ENCODE measurements at regions not wholly inside any gene's neighbourhood (a gene's known extent, or its start where the extent isn't known, plus 50 kb on each side); places are given as distances from the start of the nearest gene placed in this dataset.

DNA sequence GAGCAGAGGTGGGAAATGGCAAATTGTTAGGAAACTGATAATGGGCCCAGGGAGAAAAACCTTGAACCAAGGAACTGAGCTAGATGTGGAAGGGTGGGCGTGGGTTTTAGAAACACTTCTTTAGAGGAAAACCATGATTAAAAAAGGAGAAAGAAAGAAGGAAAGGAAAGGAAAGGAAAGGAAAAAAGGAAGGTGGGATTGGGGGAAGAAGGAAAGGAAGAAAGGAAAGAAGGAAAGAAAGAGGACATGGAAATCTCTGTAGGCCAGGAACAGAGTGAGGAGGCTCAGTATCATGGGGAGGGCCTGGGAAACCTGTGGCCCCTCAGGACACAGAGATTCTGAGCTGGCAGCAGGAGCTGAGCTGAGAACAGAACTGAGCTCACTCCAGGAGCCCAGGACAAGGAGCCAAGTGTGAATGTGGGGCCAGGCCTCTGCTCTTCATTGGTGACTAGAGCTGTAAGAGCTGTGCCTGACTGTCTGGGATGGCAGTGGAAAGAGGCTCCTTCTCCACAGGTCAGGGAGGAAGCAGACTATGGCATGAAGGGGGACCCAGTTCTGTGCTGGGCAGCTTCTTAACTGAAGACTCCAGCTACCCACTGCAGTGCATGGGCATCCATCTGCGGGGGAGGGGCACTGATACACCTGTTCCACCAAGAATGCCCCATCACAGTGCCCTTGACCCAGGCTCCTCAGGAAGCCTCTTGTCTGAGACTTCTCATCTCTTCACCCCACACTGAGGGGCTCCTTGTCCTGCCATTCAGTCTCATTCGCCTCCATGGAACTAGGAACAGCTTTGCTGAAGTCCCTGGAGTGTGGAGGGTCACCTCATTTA, 116.1 kb upstream of the BACH2 start:
- TF ChIP-seq ZNF8 (CRISPR knock-in tag; IDR thresholded peaks at IDR 0.05) (no peak), CSDC2 (CRISPR knock-in tag; IDR thresholded peaks at IDR 0.05) (no peak), RARB (CRISPR knock-in tag; IDR thresholded peaks at IDR 0.05) (no peak), ZFP3 (CRISPR knock-in tag; IDR thresholded peaks at IDR 0.05) (no peak), CREB5 (CRISPR knock-in tag; IDR thresholded peaks at IDR 0.05; ENCODE audit: low read depth) (no peak)
- TF ChIP-seq, protein P1, sequence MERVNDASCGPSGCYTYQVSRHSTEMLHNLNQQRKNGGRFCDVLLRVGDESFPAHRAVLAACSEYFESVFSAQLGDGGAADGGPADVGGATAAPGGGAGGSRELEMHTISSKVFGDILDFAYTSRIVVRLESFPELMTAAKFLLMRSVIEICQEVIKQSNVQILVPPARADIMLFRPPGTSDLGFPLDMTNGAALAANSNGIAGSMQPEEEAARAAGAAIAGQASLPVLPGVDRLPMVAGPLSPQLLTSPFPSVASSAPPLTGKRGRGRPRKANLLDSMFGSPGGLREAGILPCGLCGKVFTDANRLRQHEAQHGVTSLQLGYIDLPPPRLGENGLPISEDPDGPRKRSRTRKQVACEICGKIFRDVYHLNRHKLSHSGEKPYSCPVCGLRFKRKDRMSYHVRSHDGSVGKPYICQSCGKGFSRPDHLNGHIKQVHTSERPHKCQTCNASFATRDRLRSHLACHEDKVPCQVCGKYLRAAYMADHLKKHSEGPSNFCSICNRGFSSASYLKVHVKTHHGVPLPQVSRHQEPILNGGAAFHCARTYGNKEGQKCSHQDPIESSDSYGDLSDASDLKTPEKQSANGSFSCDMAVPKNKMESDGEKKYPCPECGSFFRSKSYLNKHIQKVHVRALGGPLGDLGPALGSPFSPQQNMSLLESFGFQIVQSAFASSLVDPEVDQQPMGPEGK (CRISPR knock-in tag; IDR thresholded peaks at IDR 0.05; ENCODE audit: borderline replicate concordance): no peak

Measured in SK-N-SH treated with all-trans-retinoic acid at 6 μM for 48 hours (cell line).